ENCODE measurements at regions not wholly inside any gene's neighbourhood (a gene's known extent, or its start where the extent isn't known, plus 50 kb on each side); places are given as distances from the start of the nearest gene placed in this dataset.
"Not testable (repeated sequence)": the region's sequence is repeated elsewhere in the genome, so short reads cannot be mapped to it uniquely, and the experiment has no call there.

- TF ChIP-seq POLR2A (IDR thresholded peaks at IDR 0.05) (no peak), CTCF (IDR thresholded peaks at IDR 0.05) (no peak), POLR2AphosphoS5 (IDR thresholded peaks at IDR 0.05; ENCODE audit: insufficient read depth in 1 of 2, low read depth in 1 of 2) (no peak)
- Histone ChIP-seq H3K27ac (no peak overlapping the region), H3K27me3 (no peaks in the 10 kb centered on the region), H3K4me3 (no peak overlapping the region), H3K9me3 (no peaks in the 10 kb centered on the region), H3K36me3 (no peaks in the 10 kb centered on the region), H3K4me1 (no peaks in the 10 kb centered on the region)
- intact Hi-C loops (cut with DNase I) = no loop called here
- DNase-seq (ENCODE audit: extremely low spot score in 2 of 2) = no peak
These were observed 183.5 kb upstream of the OLIG3 start for GRCh38 chr6:137677709-137678108.

GRCh38 chr6:137678451-137678850 is 184.3 kb upstream of the OLIG3 start:
- DNase-seq (ENCODE audit: extremely low spot score in 2 of 2) = no peak

GRCh38 chr6:137680705-137681346 is 186.2 kb upstream of the TNFAIP3 start:
- Histone ChIP-seq H3K4me1 (no peaks in the 10 kb centered on the region), H3K4me3 (no peak overlapping the region), H3K9me3 (no peaks in the 10 kb centered on the region), H3K27me3 (no peaks in the 10 kb centered on the region), H3K36me3 (no peaks in the 10 kb centered on the region), H3K27ac (no peak overlapping the region)
- no peak for DNase-seq (ENCODE audit: extremely low spot score in 2 of 2)
- intact Hi-C loops (cut with DNase I) = no loop called here
- TF ChIP-seq CTCF (IDR thresholded peaks at IDR 0.05) = no peak
- TF ChIP-seq POLR2A (IDR thresholded peaks at IDR 0.05) = no peak
- TF ChIP-seq POLR2AphosphoS5 (IDR thresholded peaks at IDR 0.05; ENCODE audit: insufficient read depth in 1 of 2, low read depth in 1 of 2) = no peak

More at GRCh38 chr6:137678451-137678850, 184.3 kb upstream of the OLIG3 start:
- Histone ChIP-seq H3K4me1 (no peaks in the 10 kb centered on the region), H3K27me3 (no peaks in the 10 kb centered on the region), H3K36me3 (no peaks in the 10 kb centered on the region), H3K27ac (no peak overlapping the region), H3K4me3 (no peak overlapping the region), H3K9me3 (no peaks in the 10 kb centered on the region)
- intact Hi-C loops (cut with DNase I) = no loop called here
- no peak for TF ChIP-seq POLR2A (IDR thresholded peaks at IDR 0.05)
- no peak for TF ChIP-seq CTCF (IDR thresholded peaks at IDR 0.05)
- no peak for TF ChIP-seq POLR2AphosphoS5 (IDR thresholded peaks at IDR 0.05; ENCODE audit: insufficient read depth in 1 of 2, low read depth in 1 of 2)

- Histone ChIP-seq H3K27ac (no peak overlapping the region), H3K4me1 (no peaks in the 10 kb centered on the region), H3K4me3 (no peak overlapping the region), H3K27me3 (no peaks in the 10 kb centered on the region), H3K36me3 (no peaks in the 10 kb centered on the region), H3K9me3 (no peaks in the 10 kb centered on the region)
- TF ChIP-seq CTCF (IDR thresholded peaks at IDR 0.05) = no peak
- TF ChIP-seq POLR2AphosphoS5 (IDR thresholded peaks at IDR 0.05; ENCODE audit: insufficient read depth in 1 of 2, low read depth in 1 of 2) = no peak
- no peak for TF ChIP-seq POLR2A (IDR thresholded peaks at IDR 0.05)
- DNase-seq (ENCODE audit: extremely low spot score in 2 of 2) = no peak
- intact Hi-C loops (cut with DNase I) = no loop called here
These were observed 185.5 kb upstream of the TNFAIP3 start for GRCh38 chr6:137681445-137682009.

GRCh38 chr6:137682658-137683057 is 184.4 kb upstream of the TNFAIP3 start:
- H3K27ac ChIP-seq; H3K36me3 ChIP-seq; DNase-seq (ENCODE audit: extremely low spot score in 2 of 2); H3K9me3 ChIP-seq; H3K4me3 ChIP-seq; H3K27me3 ChIP-seq; H3K4me1 ChIP-seq; intact Hi-C loops (cut with DNase I): not testable (repeated sequence)

Data from vagina (tissue), 2 donors.